CD4-positive, alpha-beta T cell treated with Interleukin-12 subunit alpha and Interleukin-12 subunit beta, for 1 hour (primary cell): ENCODE measurements at regions not wholly inside any gene's neighbourhood (a gene's known extent, or its start where the extent isn't known, plus 50 kb on each side); places are given as distances from the start of the nearest gene placed in this dataset.
"Not testable (repeated sequence)": the region's sequence is repeated elsewhere in the genome, so short reads cannot be mapped to it uniquely, and the experiment has no call there.

Experiments used
- DNase-seq: peaks from one replicate; pipeline ENCODE4 v3.0.0-alpha.2; 2020

- DNase-seq, result no peak
Measured at GRCh38 chr9:126057121-126057825, 269.4 kb upstream of the MVB12B start.

GRCh38 chr9:126058011-126058531, 268.6 kb upstream of the MVB12B start:
- no peak for DNase-seq

GRCh38 chr9:126058591-126058990, 268.0 kb upstream of the MVB12B start:
- DNase-seq, result no peak

- no peak for DNase-seq
Measured at GRCh38 chr9:126061575-126061974, 265.1 kb upstream of the MVB12B start.

GRCh38 chr9:126062158-126062886, 264.3 kb upstream of the MVB12B start:
- no peak for DNase-seq

GRCh38 chr9:126063326-126063725, 263.3 kb upstream of the MVB12B start:
- no peak for DNase-seq

GRCh38 chr9:126066131-126066530, 260.5 kb upstream of the MVB12B start:
- no peak for DNase-seq

- DNase-seq, result no peak
Measured at GRCh38 chr9:126067031-126067734, 259.4 kb upstream of the MVB12B start.

- DNase-seq, result no peak
Measured at GRCh38 chr9:126068534-126069230, 257.9 kb upstream of the MVB12B start.

GRCh38 chr9:126069400-126069955, 257.2 kb upstream of the MVB12B start:
- DNase-seq, result no peak

GRCh38 chr9:126070058-126070655, 256.5 kb upstream of the MVB12B start:
- no peak for DNase-seq

- no peak for DNase-seq
Measured at GRCh38 chr9:126071076-126071750, 255.4 kb upstream of the MVB12B start.

- DNase-seq, result not testable (repeated sequence)
Measured at GRCh38 chr9:126077656-126078055, 249.0 kb upstream of the MVB12B start.

- DNase-seq, result no peak
Measured at GRCh38 chr9:126080641-126081040, 246.0 kb upstream of the MVB12B start.

GRCh38 chr9:126081746-126082145, 244.9 kb upstream of the MVB12B start:
- no peak for DNase-seq

GRCh38 chr9:126084008-126084407, 242.6 kb upstream of the MVB12B start:
- no peak for DNase-seq

GRCh38 chr9:126084696-126085095, 241.9 kb upstream of the MVB12B start:
- no peak for DNase-seq

GRCh38 chr9:126085170-126085569, 241.5 kb upstream of the MVB12B start:
- DNase-seq, result no peak

- DNase-seq, result no peak
Measured at GRCh38 chr9:126088336-126088735, 238.3 kb upstream of the MVB12B start.

GRCh38 chr9:126089789-126090188, 236.8 kb upstream of the MVB12B start:
- no peak for DNase-seq

- DNase-seq, result no peak
Measured at GRCh38 chr9:126093771-126094170, 232.9 kb upstream of the MVB12B start.
